Neural cell (in vitro differentiated cells): ENCODE measurements at regions not wholly inside any gene's neighbourhood (a gene's known extent, or its start where the extent isn't known, plus 50 kb on each side); places are given as distances from the start of the nearest gene placed in this dataset.
A peak's percentile ranks its signal among the peaks of the same experiment; 100 is the strongest.

Experiments
- H2AFZ ChIP-seq: fragments of 200-600, 300-800 bp; sonication (generic), shearing (Covaris generic); 2 replicates; pipeline ENCODE4 v1.6.0; 2014; ENCODE audit warnings: low read depth, mild to moderate bottlenecking, antibody characterized with exemption, low read length, moderate library complexity
- H3F3A ChIP-seq: fragments of 200-600 bp; shearing (Covaris generic); 2 replicates; pipeline ENCODE4 v1.6.1; 2016; ENCODE audit warnings: mild to moderate bottlenecking, moderate library complexity, mixed read lengths, antibody characterized with exemption, low read length; ENCODE audit not compliant: insufficient read depth, poor library complexity, severe bottlenecking
- H3K27ac ChIP-seq: fragments of 200-600, 300-800 bp; sonication (generic), shearing (Covaris generic); 2 replicates; pipeline ENCODE4 v1.5.1; 2014; ENCODE audit warnings: mild to moderate bottlenecking, low read length, moderate library complexity
- H3K27me3 ChIP-seq: fragments of 300-800, 200-600 bp; sonication (generic), shearing (Covaris generic); 2 replicates; pipeline ENCODE4 v1.6.0; 2014; ENCODE audit warnings: mild to moderate bottlenecking, low read depth, low read length, moderate library complexity; ENCODE audit not compliant: insufficient read depth
- H3K36me3 ChIP-seq: fragments of 300-800, 200-600 bp; sonication (generic), shearing (Covaris generic); 2 replicates; pipeline ENCODE4 v1.5.1; 2014; ENCODE audit warnings: mild to moderate bottlenecking, antibody characterized with exemption, low read length, moderate library complexity; ENCODE audit not compliant: insufficient read depth
- H3K4me2 ChIP-seq: fragments of 300-800, 200-600 bp; sonication (generic), shearing (Covaris generic); 2 replicates; pipeline ENCODE4 v1.6.0; 2014; ENCODE audit warnings: mild to moderate bottlenecking, low read length
- H3K4me3 ChIP-seq: fragments of 300-800, 200-600 bp; sonication (generic), shearing (Covaris generic); 2 replicates; pipeline ENCODE4 v1.5.1; 2014; ENCODE audit warnings: mild to moderate bottlenecking, low read length, moderate library complexity
- H3K79me2 ChIP-seq: fragments of 200-600 bp; shearing (Covaris generic); replicated peaks from 2 replicates; pipeline ENCODE4 v1.6.0; 2014; ENCODE audit warnings: mild to moderate bottlenecking, low read length, moderate library complexity; ENCODE audit not compliant: insufficient read depth
- H3K9ac ChIP-seq: fragments of 300-800, 200-600 bp; sonication (generic), shearing (Covaris generic); 2 replicates; pipeline ENCODE4 v1.6.1; 2016; ENCODE audit warnings: mild to moderate bottlenecking, low read length, mixed read lengths
- H3K9me2 ChIP-seq: fragments of 200-600 bp; shearing (Covaris generic); 2 replicates; pipeline ENCODE4 v1.6.1; 2016; ENCODE audit warnings: mild to moderate bottlenecking, low read length, mixed read lengths; ENCODE audit not compliant: insufficient read depth
- H3K9me3 ChIP-seq: fragments of 200-600, 300-800 bp; sonication (generic), shearing (Covaris generic); 2 replicates; pipeline ENCODE4 v1.6.1; 2016; ENCODE audit warnings: mild to moderate bottlenecking, mixed run types, low read length, moderate library complexity, mixed read lengths
- H4K20me1 ChIP-seq: fragments of 200-600 bp; shearing (Covaris generic); 2 replicates; pipeline ENCODE4 v1.6.1; 2016; ENCODE audit warnings: mild to moderate bottlenecking, mixed run types; ENCODE audit not compliant: insufficient read depth
- EP300 ChIP-seq: fragments of 450-650 bp; conservative IDR thresholded peaks from 2 replicates; pipeline ENCODE4 v1.6.1; 2014; ENCODE audit warnings: antibody characterized with exemption, mild to moderate bottlenecking, moderate library complexity; ENCODE audit not compliant: poor library complexity, severe bottlenecking
- EZH2 ChIP-seq: fragments of 200-600, 300-800 bp; shearing (Covaris generic), sonication (generic); IDR thresholded peaks from 2 replicates; pipeline ENCODE4 v1.6.1; 2014; ENCODE audit warnings: antibody characterized with exemption, low read length, borderline replicate concordance, mild to moderate bottlenecking; ENCODE audit not compliant: insufficient read depth, poor library complexity, severe bottlenecking
- MXI1 ChIP-seq: fragments of 450-650 bp; conservative IDR thresholded peaks from 2 replicates; pipeline ENCODE4 v1.6.1; 2014; ENCODE audit warnings: antibody characterized with exemption, mild to moderate bottlenecking; ENCODE audit not compliant: poor library complexity, severe bottlenecking
- POLR2AphosphoS5 ChIP-seq: IDR thresholded peaks from 2 replicates; pipeline ENCODE4 v1.6.1; 2012
- RAD21 ChIP-seq: fragments of 450-650 bp; conservative IDR thresholded peaks from 2 replicates; pipeline ENCODE4 v1.6.1; 2014; ENCODE audit warnings: antibody characterized with exemption, mild to moderate bottlenecking, moderate library complexity
- SMC3 ChIP-seq: fragments of 450-650 bp; conservative IDR thresholded peaks from 2 replicates; pipeline ENCODE4 v1.6.1; 2014; ENCODE audit warnings: antibody characterized with exemption, mild to moderate bottlenecking, moderate library complexity; ENCODE audit not compliant: poor library complexity
- TAF1 ChIP-seq: IDR thresholded peaks from 2 replicates; pipeline ENCODE4 v1.6.1; 2012; ENCODE audit warnings: low read depth
- TF ChIP-seq, protein P1 (sequence below): IDR thresholded peaks from 2 replicates; pipeline ENCODE4 v1.6.1; 2012; ENCODE audit warnings: borderline replicate concordance
- TF ChIP-seq, protein P2 (sequence below): fragments of 450-650 bp; IDR thresholded peaks from 2 replicates; pipeline ENCODE4 v1.5.1; 2014; ENCODE audit warnings: antibody characterized with exemption, mild to moderate bottlenecking, moderate library complexity; ENCODE audit not compliant: poor library complexity, severe bottlenecking

DNA sequence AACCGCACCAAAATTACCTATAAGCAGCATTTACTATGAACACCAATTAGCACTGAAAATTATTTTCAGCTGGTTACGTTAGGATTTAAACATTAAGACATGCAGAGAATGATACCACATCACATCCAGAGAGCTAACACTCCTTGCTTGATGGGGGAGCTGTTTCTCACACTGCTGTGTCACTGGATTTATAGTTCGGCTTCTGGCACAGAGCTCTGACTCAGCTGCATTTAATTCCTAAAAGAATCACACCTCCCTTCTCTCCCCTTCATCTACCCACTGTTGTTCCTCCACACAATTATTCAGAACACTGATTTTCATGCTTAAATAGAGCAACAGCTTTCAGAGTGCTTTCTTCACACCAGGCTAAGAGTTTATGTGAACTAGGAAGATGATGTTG, 82.6 kb upstream of the SV2C start:
- H3K9me2 ChIP-seq: no peaks in the 10 kb centered on the region
- H3K9ac ChIP-seq: no peak overlapping the region
- no peak overlapping the region for H3K4me3 ChIP-seq
- no peak overlapping the region for H3K4me2 ChIP-seq
- no peaks in the 10 kb centered on the region for H3F3A ChIP-seq
- H4K20me1 ChIP-seq: no peaks in the 10 kb centered on the region
- TF ChIP-seq, protein P1, sequence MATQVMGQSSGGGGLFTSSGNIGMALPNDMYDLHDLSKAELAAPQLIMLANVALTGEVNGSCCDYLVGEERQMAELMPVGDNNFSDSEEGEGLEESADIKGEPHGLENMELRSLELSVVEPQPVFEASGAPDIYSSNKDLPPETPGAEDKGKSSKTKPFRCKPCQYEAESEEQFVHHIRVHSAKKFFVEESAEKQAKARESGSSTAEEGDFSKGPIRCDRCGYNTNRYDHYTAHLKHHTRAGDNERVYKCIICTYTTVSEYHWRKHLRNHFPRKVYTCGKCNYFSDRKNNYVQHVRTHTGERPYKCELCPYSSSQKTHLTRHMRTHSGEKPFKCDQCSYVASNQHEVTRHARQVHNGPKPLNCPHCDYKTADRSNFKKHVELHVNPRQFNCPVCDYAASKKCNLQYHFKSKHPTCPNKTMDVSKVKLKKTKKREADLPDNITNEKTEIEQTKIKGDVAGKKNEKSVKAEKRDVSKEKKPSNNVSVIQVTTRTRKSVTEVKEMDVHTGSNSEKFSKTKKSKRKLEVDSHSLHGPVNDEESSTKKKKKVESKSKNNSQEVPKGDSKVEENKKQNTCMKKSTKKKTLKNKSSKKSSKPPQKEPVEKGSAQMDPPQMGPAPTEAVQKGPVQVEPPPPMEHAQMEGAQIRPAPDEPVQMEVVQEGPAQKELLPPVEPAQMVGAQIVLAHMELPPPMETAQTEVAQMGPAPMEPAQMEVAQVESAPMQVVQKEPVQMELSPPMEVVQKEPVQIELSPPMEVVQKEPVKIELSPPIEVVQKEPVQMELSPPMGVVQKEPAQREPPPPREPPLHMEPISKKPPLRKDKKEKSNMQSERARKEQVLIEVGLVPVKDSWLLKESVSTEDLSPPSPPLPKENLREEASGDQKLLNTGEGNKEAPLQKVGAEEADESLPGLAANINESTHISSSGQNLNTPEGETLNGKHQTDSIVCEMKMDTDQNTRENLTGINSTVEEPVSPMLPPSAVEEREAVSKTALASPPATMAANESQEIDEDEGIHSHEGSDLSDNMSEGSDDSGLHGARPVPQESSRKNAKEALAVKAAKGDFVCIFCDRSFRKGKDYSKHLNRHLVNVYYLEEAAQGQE: no peak
- TF ChIP-seq SMC3: no peak
- no peak for TF ChIP-seq RAD21
- no peak for TF ChIP-seq TAF1
- no peak for TF ChIP-seq POLR2AphosphoS5
- no peak for TF ChIP-seq EP300
- TF ChIP-seq, protein P2, sequence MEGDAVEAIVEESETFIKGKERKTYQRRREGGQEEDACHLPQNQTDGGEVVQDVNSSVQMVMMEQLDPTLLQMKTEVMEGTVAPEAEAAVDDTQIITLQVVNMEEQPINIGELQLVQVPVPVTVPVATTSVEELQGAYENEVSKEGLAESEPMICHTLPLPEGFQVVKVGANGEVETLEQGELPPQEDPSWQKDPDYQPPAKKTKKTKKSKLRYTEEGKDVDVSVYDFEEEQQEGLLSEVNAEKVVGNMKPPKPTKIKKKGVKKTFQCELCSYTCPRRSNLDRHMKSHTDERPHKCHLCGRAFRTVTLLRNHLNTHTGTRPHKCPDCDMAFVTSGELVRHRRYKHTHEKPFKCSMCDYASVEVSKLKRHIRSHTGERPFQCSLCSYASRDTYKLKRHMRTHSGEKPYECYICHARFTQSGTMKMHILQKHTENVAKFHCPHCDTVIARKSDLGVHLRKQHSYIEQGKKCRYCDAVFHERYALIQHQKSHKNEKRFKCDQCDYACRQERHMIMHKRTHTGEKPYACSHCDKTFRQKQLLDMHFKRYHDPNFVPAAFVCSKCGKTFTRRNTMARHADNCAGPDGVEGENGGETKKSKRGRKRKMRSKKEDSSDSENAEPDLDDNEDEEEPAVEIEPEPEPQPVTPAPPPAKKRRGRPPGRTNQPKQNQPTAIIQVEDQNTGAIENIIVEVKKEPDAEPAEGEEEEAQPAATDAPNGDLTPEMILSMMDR: no peak
- TF ChIP-seq EZH2: no peak
- TF ChIP-seq MXI1: no peak
- no peak overlapping the region for H2AFZ ChIP-seq
- H3K79me2 ChIP-seq: no peaks in the 10 kb centered on the region
- H3K36me3 ChIP-seq: no peaks in the 10 kb centered on the region
- H3K27me3 ChIP-seq: no peaks in the 10 kb centered on the region
- no peaks in the 10 kb centered on the region for H3K9me3 ChIP-seq
- H3K27ac ChIP-seq: no peak overlapping the region

DNA sequence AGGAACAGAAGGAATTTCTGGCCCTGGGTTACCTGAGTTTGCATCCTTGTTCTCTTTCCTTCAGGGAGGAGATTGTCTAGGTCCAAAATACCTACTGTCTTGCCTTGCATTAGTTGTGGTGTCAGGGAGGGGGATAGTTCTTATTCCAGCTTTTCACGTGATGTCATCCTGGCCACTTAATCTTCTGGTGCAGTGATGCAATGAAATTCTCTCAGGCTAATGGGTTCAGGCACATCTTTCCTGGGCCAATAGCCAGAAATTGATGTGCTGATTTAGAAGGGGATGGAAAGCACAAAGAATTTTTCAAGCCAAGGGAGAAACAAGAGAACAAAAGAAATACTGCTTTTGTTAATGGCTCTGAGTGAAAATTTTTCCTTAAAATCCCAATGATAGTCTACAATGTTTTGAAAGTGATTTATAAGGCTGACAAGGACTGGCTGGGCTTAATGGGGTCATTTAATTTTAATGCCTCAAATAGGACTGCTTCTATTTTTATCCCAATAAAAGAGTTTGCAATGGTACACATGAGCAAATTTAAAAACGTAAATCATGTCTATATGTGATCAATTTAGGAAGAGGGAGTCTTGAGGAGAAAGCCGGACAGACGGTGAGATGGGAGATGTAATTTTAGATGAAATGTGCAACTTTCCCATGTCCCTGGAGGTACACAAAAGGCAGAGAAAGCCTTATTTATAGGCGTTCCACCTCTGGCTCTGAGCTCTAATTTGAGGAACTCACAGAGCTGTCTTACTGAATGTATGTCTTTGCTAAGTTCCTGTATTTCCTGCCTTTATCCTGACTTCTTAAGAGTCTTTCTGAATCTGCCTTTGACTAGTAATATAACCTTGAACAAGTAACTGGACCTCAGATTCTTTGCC, 89.3 kb upstream of the SV2C start:
- Histone ChIP-seq H3K27ac (peak overlapping the region; percentile 38), H3K27me3 (no peaks in the 10 kb centered on the region), H2AFZ (no peak overlapping the region), H4K20me1 (no peaks in the 10 kb centered on the region), H3K4me3 (no peak overlapping the region), H3K9me2 (no peaks in the 10 kb centered on the region), H3K9ac (no peak overlapping the region), H3K36me3 (no peaks in the 10 kb centered on the region), H3K4me2 (no peak overlapping the region), H3K9me3 (no peaks in the 10 kb centered on the region), H3K79me2 (no peaks in the 10 kb centered on the region), H3F3A (no peaks in the 10 kb centered on the region)
- TF ChIP-seq, protein P1: no peak
- no peak for TF ChIP-seq TAF1
